DMS79 treated with DMSO at 0.1 percent for 48 hours (cell line): ENCODE measurements at regions not wholly inside any gene's neighbourhood (a gene's known extent, or its start where the extent isn't known, plus 50 kb on each side); places are given as distances from the start of the nearest gene placed in this dataset.

ENCODE experiments used
- DNase-seq: peaks from one replicate; lab custom pipeline; 2025; lab: John Stamatoyannopoulos, UW

DNA sequence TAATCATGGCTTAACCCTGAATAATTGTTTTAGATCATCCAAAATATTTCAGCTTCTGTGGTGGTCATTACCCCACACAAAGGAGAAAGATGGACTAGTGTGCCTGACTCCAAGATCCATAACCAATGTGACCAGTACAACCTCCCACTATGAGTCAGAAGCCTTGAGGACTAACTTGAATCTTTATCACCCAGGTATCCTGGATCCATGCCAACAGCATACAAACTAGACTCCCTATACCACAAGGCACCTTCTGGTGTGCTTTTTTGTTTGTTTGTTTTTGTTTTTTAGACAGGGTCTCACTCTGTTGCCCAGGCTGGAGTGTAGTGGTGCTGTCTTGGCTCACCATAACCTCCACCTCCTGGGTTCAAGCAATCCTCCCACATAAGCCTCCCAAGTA lies 317.7 kb downstream of the VPS13C start:
- DNase-seq, result no peak

DNA sequence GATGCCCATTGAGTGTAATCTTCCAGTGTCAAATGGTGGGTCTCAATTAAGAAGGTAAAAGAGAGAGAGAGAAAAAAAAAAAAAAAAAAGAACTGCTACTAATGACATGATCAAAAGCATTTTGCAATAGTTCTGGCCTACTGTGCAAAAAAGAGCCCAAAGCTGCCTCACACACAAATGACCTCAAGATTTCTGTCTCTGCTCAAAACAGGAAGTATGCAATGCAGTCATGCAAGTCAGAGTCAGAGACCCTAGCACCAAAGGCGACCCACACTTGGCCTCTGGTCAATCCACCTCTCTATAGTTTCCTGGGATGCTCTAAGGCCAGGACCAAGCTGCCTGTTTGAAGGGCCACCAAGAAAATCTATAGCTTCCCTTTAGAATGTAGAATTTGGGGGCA lies 323.5 kb downstream of the VPS13C start:
- DNase-seq, result no peak

DNA sequence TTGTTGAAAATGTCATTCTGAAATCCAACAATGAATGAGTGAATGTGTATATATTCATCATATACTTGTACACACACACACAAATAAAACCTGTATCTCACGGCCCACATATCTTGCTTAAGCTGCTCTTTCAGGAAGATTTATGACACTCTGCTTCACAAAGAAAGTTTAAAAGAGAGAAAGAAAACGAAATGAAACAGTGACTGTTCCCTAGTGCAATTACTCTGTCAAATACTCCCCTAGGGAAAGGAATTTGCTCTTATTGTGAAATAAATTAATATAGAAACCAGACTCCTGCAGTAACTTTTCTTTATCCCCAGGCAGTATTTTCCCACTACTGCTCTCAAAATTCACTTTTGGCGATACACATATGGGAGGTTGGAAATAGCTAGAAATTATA lies 329.1 kb downstream of the VPS13C start:
- no peak for DNase-seq

DNA sequence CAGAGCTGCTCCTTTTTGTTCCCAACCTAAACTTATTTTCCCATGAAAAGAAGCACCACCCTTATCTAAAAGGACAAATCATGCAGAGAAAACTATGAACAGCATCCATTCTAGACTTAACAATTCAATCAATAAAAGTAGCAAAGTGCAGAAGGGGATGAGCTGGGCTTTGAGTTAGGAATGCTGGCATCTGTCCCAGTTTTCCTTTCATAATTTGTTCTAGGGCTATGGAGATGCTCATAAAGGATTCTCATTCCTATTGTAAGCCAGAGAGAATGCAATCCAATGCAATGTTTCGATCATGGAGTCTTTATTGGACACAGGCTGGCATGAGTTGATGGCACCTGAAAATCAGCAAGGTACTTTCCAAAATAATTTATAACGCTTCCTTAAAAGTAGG lies 330.6 kb downstream of the VPS13C start:
- no peak for DNase-seq

DNA sequence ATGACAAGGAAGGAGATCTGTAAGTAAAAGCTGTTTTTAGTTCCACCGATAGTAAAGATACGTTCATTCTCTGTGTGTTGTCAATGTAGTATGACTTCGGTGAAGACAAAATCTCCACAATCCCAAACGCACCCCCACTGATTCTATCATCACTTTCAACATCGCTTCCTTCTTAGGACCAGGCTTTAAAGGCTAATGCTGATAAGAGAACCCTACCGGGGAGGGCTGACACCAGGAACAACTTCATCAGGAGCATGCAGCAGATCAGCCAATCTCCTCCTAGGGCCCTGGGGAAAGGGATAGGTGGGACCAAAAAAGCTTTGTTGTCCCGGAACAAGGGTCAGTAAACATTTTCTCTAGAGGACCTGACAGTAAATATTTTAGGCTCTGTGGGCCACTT lies 334.1 kb downstream of the VPS13C start:
- DNase-seq, result no peak

DNA sequence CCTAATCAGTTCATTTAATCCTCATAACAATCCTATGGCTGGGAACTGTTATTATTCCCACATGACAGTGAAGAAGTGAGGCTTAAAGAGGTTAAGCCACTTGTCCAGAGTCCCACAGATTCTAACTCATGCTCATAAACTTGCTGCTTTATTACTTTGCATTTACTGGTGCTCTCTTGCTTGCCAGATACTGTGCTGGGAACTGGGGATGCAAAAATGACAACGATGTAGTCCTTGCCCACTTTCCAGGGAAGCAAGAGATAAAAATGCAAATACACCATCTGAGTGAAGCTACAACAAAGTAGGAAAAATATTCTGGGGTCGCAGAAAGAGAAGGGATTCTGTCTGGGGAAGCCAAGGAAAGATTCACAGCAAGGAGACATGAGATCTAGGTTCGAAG lies 335.0 kb downstream of the VPS13C start:
- no peak for DNase-seq

DNA sequence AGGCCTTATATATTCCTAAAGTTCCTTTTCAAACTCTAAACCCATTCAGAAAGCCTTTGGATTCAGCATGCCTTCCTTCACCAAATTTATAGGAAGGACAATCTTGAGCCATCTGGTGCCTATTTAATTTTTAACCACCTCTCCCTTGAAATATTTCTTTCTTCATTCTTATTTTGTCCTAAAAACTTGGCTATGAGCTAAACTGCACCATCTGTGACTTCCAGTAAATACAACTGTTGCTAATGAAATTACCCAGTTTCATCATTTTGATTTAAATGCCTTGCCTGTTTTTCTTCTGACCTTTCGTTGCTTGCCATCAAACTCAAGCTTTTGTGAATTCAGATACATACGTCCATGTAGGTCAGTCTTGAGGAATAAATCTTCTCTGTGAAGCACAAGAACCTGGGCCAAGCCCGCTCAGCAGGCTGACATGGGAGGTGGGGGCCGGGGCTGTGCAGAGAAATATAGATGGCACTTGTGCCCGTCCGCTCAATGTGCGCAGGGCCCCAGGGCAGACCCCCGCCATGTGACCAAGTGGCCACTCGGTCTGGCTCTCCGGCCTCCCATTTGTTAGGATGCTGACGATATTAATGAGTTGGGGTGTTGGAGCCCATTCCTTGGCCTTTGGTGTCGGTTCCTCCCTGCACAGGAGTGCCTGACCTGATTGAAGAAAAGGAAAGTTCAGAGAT lies 335.9 kb downstream of the VPS13C start:
- no peak for DNase-seq

DNA sequence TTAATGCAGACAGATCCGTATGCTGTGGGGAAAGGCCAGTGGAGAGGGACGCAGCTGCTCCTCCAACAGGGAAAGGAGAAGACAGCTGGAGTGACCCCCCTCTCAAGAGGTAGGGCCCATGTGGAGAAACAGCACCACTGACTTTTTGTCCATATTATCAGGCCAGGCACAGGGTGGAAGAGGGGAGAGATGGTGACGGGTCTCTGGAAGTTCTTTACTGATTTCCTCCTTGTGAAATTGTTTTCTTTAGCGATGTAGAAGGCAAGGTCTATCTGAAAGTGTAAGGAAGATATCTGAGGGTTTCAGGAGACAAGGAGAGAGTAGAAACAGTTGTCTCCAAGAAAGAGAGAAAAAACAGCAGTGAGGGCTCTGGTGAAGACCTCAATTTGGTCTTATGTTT lies 338.8 kb downstream of the VPS13C start:
- DNase-seq, result no peak

DNA sequence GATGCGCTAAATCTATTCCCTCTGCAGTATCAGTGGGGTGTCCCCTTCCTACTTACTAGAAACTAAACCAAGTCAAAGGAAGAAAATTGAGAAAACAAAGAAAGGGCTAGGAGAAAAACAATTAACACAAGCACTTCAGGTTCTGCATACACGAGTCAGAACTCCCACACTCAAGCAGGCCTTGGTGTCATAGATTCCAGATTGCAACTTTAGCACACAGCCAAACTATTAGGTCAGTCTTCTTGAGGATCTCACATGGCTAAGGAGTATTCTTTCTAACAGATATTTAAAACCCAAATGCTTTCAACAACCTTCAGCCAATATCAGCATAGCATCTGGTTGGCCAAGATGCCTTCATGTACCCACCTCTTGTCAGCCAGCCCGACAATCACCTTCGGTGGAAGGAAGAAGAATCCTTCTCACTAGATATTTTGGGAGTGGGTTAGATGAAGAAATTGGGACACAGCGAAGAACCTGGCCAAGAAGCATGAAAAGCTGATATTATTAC lies 340.0 kb downstream of the VPS13C start:
- DNase-seq, result no peak

DNA sequence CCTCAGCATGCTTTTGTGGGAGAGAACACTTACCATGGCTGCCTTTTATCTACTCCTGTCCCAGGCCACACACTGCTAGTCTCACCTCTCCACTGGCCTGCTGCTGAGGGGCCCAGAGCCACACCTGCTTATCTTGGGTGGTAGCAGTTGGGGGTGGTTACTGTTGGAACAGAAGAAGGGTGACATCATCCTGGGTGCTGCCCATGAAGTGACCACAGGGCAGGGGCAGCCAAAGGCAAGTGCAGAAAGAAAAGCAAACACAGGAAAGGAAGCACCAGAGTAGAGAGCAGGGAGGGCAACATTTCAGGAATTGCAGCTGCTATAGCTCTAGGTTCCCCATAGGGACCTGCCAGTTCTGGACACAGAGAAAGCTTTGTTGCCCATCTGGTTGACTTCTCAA lies 345.2 kb downstream of the VPS13C start:
- no peak for DNase-seq

DNA sequence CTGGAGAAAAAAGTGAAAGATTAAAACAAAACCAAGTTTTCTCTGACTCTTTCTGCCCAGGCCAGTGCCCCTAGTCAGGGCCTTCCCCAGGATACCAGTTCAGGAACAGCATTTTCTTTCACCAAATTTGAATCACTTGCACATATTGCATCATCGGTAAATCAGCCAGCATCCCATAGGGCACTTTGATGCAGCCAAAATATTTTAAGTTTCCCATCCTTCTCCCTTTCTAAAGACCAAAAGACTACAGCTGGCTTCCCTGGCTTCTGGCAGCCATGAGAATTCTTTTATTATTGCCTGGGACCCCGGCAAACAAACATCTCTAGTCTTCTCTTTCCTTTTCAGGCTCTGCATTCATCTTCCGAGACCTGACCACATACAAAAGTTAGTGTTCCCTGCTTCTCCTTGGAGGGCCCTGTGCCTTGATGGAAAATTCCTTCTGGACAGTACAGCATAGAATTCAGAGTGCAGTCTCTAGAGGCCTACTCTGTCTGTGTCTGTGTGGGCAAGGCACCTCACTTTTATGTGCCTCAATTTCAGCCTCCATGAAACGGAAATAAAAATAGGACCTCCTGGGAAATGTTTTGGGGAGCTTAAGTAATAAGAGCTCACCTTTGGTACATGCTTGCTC lies 348.0 kb downstream of the VPS13C start:
- no peak for DNase-seq

DNA sequence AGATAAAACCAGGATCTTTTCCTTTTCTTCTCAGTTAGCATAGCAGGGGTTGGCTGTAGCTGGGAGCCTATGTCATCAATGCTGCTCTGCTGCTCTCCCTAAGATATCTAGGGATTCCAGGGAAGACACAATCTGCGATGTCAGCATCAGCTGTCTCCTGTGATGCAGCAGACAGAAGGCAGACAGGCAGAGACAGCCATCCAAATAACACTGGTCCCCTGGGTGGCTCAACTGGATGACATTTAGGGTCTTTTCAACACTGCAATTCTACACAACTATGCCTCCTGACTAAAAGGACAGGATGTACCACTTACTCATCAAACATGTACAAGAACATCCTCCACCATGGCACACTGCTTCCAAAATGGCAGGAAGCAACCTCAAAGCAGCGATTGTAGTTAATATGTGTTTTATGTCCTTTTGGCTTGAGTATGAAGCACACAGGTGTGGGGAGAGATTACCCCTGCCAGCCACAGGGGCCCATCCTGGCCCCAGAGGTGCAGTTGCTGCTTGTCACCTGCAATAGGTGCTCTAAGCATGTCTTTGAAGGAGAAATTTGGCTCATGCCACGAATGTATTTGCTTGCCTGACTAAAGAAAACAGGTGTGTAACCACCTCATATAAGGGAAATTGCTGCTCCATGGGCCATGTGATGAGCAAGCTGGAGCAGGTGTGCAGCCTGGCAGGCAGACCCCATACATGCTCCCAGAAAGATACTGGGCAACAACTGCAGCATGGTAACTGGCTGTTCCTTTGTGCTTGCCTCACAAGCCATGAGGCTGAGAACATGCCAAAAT lies 357.8 kb downstream of the VPS13C start:
- no peak for DNase-seq

DNA sequence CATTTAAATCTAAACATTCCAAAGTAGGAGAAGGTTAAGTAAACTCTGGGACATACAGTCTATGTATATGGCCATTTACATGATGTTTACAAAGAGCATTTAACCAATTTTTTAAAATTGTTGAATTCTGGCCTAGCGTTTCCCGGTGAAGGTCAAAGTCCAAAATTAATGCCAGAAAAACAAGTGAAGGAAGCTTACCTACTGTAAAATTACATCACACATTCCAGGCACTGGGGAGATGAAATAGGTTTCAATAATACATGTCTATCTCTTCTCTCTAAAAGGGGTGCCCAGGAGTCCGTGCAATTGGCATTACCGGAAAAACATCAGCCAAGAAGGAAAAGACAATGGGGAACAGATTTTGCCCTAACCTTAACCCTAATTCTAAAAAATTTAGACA lies 358.8 kb downstream of the VPS13C start:
- DNase-seq, result no peak

DNA sequence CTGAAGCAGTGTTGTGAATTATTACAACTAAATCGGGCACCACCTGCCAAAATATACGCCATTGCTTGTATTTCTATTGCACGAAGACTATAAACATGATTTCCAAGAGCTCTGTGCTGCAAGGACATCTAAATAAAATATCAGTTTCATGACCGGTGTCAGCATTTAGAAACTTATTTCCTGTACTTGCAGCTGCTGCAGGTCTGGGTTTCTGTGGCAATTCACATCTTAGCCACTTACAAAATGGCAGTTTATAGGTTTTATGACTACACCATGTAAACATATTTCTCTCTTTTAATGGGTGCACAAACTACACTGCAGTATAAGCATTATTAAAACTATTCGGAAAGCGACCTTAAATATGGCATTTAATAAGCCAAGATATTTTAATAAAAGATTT lies 359.4 kb downstream of the VPS13C start:
- no peak for DNase-seq

DNA sequence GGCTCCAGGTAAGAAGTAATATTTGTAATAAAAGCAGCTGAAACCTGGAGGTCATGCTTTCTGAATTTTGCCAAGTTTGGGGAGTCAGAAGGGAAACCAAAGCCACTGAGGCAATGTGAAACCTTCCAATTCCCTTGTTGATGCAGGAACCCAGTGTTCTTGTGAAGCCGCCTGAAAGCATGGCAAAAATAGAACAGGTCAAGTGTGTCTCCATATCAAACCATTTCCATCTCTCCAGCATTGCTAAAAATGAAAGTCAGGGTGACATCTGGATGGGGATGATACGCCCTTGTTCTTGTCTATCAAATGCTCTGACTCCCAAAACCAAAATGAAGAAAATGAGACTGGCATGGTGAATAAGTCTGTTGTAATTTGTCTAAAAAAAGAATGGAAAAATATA lies 362.5 kb downstream of the VPS13C start:
- no peak for DNase-seq

DNA sequence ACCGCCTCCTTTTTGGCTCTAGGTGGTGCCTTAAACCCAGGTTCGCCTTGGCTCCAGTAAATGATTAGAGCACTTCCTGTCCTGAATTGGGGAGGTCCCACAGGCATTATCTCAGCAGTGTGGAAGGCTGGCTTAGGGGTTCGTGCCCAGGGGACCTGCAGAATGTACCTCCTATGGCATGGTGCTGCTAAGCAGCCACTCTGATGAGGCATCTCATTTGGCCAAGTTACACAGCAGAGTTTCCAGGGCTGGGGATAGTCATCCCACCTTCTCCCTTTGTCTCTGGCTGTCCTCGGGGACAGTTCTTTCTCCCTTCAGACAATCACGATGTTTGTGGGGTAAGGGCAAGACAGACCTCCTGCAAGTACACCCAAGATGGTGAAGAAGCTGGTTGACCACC lies 371.2 kb downstream of the VPS13C start:
- DNase-seq, result no peak

DNA sequence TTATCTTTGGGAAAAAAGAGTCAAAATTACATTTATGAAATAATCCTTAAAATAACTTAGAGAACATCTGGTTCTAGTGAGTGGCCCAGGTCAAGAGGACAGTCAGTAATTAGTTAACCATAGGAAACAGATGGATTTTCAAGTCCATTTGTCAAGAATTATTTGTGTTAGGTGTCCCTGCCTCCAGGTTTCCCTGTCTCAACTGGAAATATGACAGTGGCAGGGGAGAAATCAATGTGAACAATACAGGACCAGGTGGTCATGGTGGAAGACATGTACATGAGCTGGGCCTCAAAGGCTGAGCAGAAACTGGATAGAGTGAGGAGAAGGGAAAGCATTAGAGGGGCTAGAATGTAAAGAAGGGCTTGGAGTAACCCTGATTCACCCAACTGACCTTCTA lies 372.6 kb downstream of the VPS13C start:
- no peak for DNase-seq

DNA sequence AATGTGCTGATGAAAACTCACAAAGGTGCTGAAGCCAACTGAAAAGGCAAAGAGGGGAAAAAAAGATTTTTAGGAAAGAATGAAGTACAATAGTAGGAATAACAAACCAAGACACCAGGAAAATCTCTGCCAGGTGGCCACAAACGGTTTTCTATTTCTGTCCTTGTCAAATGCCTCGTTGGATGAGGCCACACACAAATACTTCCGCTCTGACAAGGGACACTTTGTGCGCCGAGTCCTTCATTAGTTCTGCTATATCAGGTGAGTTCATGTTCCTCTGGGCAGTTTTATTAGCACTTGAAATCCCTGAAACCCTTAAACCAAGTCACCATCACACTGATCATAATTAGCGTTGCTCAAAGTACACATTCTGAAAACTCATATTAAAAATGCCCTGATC lies 373.1 kb downstream of the VPS13C start:
- DNase-seq, result peak; percentile 3

DNA sequence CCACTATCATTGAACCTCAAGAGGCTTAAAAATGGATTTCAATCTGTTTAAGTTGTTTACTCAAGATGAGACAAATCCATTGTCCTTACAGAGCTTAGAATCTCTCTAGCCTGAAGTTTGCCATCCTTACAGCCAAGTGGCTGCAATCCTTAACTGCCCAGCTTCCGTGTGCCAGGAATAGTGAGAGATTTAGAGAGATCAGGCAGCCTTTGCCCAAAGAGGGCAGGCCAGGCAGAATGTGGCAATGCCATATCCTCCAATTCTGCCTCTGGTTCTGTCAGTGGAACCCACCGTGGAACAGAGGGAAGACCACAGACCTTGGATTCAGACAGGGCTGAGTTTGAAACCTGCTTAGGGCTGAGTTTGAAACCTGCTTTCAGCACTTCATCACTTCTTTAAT lies 374.3 kb downstream of the VPS13C start:
- no peak for DNase-seq

DNA sequence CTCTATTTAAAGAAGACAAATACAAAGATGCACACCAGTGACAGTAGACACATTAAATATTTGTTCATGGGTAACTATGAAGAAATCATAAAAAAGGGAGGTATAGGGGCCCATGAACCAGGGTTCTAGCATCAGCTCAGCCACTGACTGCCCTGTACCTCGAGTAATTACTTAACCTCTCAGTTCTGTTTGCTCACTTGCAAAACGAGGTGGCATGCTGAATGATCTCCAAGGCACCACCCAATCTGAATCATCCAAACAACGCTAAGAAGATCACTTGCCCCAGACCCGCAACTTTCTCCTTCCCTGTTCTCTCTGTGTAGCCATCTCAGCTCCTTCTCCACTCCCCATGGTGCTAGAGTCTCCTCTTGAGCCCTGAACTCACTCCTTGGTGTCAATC lies 374.7 kb downstream of the VPS13C start:
- DNase-seq, result peak; percentile 1

DNA sequence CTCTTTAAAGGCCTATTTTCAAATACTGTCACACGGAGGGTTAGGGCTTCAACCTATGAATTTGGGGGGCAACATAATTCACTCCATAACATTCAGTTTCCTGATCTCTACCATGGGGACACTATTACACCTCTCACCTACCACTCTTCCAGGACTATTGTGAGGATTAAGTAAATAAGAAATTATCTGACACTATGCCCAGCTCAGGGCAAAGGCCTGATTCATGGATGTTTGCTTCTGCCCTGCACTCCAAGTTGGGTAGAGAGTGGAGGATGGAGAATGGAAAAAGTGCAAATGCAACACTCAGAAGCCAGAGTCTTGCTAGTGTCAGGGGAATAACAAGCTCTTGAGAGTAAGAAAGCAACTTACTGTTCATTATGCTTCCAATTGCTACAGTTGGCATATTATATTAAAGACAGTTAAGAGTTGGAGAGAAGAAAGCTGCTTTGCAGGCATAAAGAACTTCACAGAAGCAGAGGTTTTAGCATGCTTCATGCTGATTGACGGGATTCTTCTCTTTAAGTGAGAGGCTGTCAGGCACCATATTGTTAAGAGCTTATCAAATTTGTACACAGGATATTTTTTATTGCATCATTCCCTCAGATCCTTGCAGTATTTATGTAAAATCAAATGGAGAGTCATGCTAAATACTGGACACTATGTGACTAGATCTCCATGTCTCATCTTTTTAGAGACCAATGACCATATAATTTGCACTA lies 375.3 kb downstream of the VPS13C start:
- no peak for DNase-seq

DNA sequence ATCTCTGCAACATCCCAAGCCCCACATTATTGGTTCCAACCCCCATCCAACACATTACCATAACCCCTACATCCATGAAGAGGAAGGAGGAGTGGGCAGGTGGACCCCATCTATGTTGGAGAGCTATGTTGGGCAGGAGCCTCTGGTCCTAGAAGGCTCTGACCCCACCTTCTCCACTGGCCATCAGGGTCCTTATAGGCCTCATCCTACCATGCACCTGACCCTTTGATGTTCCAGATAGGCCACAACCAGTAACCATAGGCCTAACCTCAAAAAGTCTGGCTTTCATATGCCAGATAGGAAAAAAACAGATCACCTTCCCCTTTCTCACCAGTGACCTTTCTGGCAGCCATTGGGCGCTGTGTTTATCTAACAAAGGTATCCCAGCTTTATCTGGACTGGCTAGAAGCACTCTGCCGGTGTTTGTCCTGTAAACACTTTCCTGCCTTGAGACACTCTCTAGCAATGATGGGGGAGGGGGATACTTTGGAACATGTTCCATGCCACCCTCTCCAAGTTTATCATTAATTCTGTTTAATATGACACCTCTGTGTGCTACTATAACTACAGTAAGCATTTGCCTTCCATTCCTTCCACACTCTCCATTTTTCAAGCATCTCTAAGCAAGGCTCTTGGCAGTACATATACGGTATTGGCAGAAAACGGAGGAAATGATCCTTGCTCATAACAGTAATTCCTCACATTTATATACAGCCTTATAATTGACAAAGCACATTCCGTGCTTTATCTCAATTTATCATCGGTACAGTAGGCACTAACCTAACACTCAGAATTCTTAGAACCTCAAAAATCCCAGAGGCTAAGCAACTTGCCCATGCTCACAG lies 377.1 kb downstream of the VPS13C start:
- no peak for DNase-seq
